HG02798 (cell line): ENCODE measurements at regions not wholly inside any gene's neighbourhood (a gene's known extent, or its start where the extent isn't known, plus 50 kb on each side); places are given as distances from the start of the nearest gene placed in this dataset.

Experiments
- ATAC-seq: cut with Tn5 transposase; IDR thresholded peaks from one replicate; pipeline ENCODE4 v1.9.1; 2021; ENCODE audit warnings: mild to moderate bottlenecking; ENCODE audit not compliant: unreplicated experiment, poor library complexity

DNA sequence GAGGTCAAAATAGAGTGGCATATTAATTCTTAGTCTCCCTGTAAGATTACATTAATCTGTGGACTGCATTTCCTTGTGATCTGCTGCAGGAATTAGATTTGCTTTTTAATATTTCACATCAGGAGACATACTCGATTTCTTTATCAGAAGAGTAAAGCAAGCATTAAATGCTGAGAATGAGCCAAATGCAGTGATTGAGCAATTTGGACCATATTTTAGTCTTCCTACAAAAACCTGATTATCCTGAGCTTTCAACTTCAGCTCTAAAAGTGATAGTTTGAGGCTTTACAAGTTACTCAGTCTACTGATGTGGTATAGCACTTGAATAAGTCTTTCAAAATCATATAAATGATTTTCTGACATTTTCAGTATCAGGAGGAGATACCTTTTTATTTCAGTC lies 774.3 kb upstream of the RAB6C start:
- ATAC-seq = no peak

DNA sequence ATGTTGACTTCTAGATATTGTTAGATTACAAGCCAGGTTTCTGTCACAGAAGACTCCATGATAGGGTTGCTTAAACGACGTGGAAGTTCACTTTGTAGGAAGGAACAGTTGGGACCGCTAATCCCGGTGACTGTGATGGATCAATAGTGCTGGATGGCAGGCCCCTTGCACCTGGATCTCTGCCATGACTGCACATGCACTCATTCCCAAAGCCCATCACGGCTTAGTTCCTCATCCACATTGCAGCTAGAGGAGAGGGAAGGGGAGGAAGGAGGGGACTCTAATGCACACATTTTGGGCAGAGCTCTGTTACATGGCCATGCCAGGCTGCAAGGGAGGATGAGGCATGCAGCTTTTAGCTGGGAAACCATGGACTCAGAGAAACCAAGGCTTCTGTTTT lies 773.7 kb upstream of the RAB6C start:
- no peak for ATAC-seq

DNA sequence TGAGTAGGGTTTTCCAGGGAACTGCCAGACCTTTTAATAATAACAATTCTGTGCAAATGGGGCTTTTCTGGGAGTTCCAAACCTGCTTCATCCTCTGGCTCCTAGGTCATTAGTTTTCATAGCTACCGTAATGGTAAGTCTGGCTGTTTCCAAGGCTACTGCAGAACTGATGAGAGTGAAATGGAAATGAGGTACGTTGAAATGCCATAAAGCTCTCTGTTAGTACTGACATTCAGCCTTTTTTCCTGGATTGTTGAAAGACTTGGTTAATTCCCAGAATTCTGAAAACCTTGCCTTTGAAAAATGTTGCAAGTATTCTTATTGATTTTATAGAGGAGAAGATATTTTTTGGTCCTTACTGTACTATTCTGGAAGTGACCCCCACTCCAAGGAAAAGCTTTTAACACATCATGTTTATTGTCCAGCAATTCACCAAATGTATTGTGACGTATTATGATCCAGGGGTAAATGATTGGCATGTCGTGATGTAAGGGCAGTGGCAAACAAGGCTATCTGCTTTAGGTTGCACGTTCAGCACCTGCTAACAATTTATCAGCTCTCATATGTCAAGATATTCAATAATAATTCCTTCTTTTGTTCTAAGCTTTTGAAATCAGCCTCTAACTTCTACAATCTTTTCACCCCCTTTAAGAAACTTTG lies 767.0 kb upstream of the RAB6C start:
- ATAC-seq = no peak

DNA sequence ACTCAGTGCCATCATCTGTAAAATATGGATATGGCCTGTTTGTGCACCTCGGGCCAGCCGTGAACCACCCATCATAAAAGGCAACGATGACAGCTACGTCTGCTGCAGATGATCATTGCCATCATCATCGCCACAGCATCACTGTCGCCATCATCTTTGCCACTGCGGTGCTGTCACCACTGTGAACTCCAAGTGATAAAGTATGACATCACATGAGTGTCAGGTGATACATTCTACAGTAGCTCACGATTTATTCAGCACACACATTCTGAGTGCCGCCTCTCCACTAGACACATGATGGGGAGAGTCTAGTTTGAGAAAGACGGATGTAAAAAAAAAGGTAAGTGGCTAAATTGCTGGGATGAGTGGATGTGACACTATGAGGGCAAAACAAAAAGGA lies 755.4 kb upstream of the RAB6C start:
- ATAC-seq = no peak

DNA sequence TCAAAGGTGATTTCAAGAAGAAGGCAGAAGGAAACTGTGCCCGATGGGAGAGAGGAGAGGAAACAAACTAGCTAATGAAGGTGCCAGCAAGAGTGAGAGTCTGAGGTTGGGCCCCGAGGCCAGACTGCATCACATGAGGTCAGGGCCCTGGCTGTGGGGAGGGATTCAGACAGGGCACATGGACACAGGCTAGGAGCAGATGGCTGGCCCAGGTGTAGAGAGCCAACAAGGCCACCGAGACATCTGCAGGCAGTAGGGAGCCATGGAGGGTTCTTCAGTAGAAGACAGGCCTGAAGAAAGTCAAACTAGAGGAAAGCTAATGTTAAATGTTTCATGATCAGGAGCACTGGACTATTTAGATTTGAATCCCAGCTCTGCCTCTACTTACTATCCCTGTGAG lies 755.0 kb upstream of the RAB6C start:
- ATAC-seq = no peak

DNA sequence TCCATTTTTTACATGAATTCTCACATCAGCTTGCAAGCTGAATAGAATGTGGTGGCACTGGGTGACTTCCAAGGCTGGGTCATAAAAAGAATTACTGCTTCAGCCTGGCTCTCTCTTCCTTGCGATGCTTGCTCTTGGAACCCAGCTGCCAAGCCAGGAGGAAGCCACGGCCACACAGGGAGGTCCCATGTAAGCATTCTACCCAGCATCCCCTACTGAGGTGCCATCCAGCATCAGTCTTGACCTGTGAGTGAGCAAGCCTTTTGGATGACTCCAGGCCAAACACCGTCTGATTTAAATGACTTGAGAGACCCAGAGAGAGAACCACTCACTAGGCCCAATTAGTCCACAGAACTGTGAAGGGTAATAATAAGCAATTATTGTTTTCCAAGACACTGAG lies 750.3 kb upstream of the RAB6C start:
- no peak for ATAC-seq

DNA sequence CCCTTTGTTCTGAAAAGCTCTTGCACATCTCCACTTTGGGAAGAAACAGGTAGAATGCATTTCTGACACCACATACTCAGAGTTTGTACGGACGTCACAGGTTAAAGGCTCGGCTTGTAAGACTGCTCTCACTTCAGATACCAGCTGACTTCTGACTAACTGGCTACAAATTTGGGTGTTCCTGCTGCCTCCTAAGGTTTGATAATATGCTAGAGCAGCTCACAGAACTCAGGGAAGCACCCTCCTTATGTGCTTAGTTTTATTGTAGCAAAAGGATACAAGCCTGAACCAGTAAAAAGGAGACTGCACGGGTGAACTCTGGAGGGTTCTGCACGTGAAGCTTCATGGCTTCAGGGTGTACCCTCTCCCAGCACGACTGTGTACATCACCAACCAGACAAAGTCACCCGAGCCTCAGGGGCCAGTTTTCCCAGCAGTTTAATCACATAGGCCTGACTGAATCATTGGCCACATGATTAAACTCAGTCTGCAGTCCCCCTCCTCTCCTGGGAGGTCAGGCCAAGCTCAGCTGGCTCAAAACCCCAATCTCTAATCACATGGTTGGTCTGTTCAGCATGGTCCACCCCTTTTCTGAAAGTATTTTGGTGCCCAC lies 749.5 kb upstream of the RAB6C start:
- ATAC-seq = no peak

DNA sequence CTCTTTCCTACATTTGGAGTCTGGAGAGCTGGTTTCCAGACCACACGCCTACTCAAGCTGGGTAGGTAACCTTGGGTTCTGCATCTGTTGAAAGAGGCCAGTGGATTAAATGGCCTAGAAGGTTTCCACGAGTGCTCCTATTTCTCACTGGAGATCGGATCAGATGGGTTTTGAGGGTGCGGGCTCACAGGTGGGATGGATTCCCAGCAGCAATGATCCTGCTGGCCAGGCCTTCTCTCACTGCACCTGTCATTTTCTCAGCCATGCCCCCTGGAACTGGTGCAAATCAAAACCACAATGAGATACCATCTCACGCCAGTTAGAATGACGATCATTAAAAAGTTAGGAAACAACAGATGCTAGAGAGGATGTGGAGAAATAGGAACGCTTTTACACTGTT lies 747.5 kb upstream of the RAB6C start:
- no peak for ATAC-seq

DNA sequence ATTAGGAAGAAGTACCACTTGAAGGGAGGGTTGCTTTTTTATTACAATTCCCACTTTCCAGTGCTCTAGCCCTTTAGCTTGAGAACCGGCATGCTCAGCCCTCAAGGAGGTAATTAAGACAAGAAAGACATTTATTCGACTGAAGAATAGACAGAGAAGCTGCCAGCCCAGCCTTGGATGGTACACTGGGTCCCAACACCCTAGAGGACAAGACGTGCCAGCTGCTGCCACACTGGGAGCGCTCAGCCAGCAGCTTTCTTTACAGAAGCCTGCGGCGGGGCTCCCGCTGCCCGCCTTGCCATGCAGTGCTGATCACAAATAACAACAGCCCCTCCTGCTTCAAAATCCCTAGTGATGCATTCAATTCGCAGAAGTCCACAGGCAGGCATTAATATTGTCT lies 746.3 kb upstream of the RAB6C start:
- no peak for ATAC-seq

DNA sequence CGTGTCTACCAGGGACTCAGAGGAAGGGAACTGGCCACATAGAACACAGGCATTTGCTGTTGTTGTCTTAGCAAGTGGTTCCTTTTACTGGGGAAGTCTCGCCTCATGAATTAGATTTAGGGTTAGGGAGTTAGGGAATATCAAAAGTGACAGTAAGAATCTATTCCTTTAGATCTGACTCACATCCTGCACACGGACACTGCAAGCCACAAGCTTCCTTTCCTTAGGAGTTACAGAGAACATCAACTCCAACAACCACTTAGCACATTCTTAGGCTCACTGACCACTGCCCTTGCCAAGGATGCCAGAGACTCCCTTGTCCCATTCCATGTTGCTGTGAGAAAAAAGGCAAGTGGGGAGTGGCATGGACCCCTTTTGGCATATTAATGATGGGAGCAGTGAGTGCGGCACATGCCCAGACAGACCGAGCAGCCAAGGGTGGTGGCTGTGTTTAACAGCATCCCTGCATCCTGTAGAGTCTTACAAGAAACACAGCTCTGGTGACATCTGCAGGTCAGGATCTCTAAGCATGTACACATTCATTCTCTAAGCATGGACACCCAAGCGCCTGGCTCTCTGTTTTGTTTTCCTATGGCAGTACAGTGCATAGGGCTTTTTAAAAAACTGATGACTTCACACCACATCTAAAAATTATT lies 745.6 kb upstream of the RAB6C start:
- no peak for ATAC-seq

DNA sequence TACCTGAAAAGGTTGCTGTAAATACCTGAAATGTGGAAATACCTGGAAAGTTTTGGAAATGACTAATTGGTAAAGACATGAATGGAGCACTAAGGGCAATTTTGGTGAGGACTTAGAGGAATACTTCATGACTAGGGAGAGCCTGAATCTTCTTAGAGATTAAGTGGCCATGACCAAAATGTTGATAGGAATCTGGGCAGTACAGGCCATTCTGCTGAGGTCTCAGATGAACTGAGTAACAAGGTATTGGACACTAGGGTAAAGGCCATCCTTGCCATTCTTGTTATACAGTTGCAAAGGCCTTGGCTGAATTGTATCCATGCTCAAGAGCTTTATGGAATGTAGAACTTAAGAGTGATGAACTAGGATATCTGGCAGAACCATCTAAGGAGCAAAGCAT lies 742.9 kb upstream of the RAB6C start:
- no peak for ATAC-seq

DNA sequence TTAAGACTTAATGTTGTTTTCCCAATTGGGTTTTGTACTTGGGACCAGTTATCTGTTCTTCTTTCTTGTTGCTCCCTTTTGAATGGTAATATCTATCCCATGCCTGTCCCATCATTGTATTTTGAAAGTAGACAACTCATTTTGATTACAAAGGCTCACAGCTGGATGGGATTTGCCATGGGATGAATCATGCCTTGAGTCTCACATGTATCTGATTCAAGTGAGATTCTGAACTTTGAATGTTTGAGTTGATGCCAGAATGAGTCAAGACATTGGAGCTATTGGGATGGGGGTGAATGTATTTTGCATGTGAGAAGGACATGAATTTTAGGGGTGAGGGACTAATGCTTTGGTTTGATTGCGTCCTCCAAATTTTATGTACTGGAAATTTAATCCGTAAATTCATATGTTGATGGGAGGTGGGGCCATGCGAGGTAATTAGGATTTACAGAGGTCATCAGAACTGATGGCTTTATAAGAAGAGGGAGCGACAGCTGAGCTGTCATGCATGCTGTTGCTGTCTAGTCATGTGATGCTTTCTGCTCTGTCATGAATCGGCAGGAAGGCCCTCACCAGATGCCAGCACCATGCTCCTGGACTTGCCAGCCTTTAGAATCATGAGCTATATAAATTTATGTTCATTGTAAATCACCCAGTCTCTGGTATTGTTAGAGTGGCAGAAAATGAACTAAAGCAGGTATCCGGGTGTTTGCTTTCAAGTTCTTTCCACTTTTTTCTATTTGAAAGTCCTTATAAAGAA lies 741.3 kb upstream of the RAB6C start:
- no peak for ATAC-seq

DNA sequence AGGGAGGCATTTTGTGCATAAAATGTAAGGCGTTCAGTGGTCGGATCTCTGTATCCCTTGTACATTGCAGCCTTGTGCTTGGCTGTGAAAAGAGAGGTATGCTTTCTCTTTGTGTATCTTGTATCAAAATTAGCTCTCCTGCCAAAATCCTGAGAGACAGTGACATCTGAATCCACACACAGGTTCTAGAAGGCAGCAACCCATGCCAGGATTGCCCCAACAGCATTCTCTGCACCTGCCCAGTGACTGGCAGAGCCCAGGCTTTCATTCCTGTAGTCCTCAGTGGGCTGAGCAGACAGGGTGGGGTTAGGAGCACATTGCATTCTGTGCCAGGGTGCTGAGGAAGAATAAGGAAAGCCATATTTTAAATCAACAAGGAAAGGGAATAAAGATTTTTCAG lies 740.3 kb upstream of the RAB6C start:
- no peak for ATAC-seq

DNA sequence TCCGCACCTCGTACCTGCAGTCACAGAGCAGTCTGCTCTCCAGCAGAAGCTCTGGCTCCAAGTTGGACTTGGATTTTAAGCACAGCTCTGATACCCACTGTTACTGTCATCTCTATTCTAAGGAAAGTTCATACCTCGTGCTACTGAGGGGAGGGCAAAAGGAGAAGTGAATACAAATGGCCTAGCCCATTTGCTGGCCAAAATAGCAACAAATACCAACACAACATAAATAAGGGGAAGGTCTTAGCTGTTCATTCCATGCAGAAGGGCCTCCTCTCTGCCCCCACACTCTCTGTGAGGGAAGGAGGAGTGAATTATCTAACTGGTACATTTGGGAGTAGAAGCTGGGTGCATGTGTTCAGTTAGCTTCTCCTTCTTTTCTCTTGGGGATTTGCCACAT lies 739.4 kb upstream of the RAB6C start:
- ATAC-seq = no peak

DNA sequence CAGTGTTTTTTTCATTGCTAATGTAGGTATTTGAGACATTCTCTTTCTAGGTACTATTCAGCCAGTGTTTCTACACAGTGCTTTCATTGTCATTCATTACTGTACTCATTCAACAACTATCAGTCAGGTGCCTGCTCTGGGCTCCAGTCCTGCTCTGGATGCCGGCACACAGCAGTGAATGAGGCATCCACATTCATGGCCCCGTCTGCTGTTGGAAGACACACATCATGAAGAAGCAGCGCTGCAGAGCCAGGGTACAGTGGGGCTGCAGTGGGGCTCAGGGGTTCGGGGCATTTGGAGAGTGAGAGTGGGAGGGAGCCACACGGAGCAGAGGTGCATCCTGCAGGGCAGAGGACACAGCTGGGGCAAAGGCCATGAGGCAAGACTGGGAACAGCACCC lies 737.2 kb upstream of the RAB6C start:
- no peak for ATAC-seq

DNA sequence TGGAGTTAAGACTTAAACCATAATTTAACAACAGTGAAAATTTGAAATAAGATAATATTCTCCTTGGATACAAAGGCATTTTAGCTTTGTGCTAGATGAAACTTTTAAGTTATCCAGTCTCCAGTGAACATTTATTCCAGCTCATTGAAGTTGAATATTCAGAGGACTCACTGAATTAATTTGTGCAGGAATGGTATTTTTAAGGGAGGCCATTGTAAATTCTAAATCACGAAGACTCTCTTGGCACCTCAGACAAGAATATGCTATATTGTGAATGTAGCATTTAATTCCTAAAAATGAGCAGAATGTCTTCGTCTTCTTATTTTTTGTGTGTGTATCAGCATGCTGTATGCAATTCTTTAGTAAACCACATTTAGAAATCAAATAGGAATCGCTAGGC lies 731.7 kb upstream of the RAB6C start:
- no peak for ATAC-seq

DNA sequence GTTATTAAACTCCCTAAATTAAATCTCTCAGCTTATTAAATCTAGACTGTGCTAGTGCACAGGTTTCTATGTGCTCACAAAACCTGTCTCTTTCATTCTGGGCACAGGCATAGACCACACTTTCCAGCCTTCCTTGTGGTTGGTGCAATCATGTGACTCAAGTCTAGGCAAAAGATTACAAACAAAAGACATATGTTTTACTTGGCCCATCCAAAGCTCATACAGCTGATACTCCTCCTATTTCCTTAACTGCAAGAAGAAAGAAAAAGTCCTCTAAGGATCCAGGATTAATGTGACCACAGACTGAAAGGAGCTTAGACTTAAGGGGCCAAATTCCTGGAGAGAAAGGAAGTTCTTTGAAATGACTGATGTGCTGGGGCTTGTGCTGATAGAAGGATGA lies 731.3 kb upstream of the RAB6C start:
- ATAC-seq = no peak

DNA sequence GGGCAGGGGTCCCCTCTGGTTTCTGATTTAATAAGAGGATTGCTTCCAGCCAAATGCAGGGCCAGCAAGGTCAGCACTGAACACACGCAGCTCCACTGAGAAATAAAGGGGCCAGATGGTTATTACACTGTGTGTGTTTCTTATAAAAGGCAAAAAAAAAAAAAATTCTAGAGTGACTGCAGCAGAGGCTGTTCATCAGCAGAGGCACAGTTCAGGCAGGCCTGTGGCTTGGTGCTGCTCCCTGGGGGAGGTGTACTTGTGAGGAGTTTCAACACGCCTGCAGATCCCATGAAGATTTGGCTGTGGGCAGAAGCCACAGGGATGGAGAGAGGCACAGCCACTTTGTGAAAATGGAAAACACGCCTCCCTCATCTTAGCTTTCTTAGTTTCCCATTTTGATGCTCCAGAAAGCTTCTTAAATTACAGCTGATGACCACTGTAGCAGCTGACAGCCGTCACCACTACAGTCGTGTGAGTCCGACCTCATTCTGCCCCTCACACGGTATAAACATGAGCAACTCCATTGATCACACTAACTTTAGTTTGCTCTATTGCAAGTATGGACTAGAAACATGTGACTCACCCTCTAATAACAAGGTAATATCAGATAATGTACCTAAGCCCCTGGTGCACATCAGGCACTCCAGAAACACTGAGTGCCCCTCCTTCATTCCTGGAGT lies 726.5 kb upstream of the RAB6C start:
- no peak for ATAC-seq

DNA sequence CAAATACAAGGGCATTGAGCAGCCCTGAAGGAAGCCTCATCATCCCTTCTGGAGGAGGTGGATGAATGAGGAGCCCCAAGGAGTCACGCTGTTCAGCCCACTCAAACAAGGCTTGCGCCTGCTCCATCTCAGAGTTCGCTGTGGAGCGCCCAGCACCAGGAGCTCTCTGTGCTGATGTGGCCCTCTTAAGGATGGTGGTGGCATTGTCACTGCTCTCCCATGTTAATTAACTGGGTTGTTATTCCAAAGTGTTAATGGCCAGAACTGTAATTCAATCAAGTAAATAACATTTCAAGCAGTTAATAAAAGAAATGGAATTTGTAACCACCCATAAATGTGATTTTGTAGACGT lies 726.0 kb upstream of the RAB6C start:
- no peak for ATAC-seq

DNA sequence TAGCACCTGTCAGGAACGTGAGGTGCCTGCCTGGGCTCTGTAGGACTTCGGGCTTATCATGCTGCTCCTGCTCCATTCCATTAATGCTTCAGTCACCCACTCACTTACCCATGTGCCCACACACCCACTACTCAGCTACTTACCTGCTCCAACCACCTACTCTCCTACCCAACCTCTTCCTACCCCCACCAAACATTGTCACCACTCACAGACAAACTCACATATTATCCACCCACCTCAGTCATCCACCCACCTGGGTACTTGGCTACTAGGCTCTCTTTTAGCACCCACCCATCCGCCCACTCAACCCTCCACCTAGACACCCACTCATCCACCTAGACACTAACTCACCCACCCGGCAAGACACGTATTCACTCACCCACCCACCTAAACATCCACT lies 724.7 kb upstream of the RAB6C start:
- no peak for ATAC-seq
